ENCODE measurements at regions not wholly inside any gene's neighbourhood (a gene's known extent, or its start where the extent isn't known, plus 50 kb on each side); places are given as distances from the start of the nearest gene placed in this dataset.

DNA sequence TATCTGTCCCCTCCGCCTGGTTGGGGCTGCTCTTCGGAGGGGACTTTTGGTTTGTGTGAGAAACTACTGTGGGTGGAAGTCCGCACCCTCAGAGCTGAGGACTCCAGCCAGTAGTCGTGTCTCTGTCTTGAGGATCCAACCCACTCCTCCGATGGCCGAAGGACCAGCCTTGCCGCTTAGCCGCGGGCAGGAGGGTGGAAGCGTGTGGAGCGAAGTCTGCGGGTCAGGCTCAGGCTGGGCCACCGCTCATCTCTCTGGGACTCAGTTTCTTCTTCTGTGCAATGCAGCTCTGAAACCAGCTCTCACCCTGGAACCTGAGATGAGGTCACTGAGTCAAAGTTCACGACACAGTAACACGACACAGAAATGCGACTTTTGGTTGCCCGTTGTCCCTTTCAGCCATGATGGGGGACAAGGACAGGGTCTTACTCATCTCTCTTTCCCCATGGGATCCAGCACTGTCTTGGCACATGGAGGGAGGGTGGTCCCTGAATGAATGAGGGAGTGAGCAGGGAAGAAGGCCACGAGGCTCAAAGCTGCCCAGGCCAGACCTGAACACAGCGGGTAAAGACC is 133.3 kb upstream of the PODXL start:
- peaks cover 7% of the 10 kb centered on the region; the same call in 1 of the 2 replicates for H3K27me3 ChIP-seq (ENCODE audit: insufficient read depth, low read length)
- H3K9ac ChIP-seq (ENCODE audit: low read length): no peak overlapping the region
- TF ChIP-seq EZH2 (IDR thresholded peaks at IDR 0.05; ENCODE audit: borderline replicate concordance, low read length): no peak
- TF ChIP-seq, protein P1, sequence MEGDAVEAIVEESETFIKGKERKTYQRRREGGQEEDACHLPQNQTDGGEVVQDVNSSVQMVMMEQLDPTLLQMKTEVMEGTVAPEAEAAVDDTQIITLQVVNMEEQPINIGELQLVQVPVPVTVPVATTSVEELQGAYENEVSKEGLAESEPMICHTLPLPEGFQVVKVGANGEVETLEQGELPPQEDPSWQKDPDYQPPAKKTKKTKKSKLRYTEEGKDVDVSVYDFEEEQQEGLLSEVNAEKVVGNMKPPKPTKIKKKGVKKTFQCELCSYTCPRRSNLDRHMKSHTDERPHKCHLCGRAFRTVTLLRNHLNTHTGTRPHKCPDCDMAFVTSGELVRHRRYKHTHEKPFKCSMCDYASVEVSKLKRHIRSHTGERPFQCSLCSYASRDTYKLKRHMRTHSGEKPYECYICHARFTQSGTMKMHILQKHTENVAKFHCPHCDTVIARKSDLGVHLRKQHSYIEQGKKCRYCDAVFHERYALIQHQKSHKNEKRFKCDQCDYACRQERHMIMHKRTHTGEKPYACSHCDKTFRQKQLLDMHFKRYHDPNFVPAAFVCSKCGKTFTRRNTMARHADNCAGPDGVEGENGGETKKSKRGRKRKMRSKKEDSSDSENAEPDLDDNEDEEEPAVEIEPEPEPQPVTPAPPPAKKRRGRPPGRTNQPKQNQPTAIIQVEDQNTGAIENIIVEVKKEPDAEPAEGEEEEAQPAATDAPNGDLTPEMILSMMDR (IDR thresholded peaks at IDR 0.05; ENCODE audit: low read length): no peak
- H4K20me1 ChIP-seq (ENCODE audit: insufficient read depth, low read length): no peaks in the 10 kb centered on the region
- H3K9me2 ChIP-seq (ENCODE audit: low read depth, low read length): no peaks in the 10 kb centered on the region
- no peak overlapping the region for H3K27ac ChIP-seq (ENCODE audit: low read depth, low read length, poor library complexity, severe bottlenecking)
- H3K9me3 ChIP-seq (ENCODE audit: low read length): no peaks in the 10 kb centered on the region
- no peaks in the 10 kb centered on the region for H3K36me3 ChIP-seq (ENCODE audit: insufficient read depth, low read length)
- no peaks in the 10 kb centered on the region for H3K79me2 ChIP-seq (ENCODE audit: insufficient read depth, low read length)
- H3K4me1 ChIP-seq (ENCODE audit: insufficient read depth, low read length, severe bottlenecking): no peaks in the 10 kb centered on the region
- no peak overlapping the region for H2AFZ ChIP-seq (ENCODE audit: low read length)
- H3K4me2 ChIP-seq (ENCODE audit: low read length): no peak overlapping the region
- no peaks in the 10 kb centered on the region for H3F3A ChIP-seq (ENCODE audit: insufficient read depth, low read length)
- no peak overlapping the region for H3K4me3 ChIP-seq (ENCODE audit: low read depth, low read length, poor library complexity, severe bottlenecking)

DNA sequence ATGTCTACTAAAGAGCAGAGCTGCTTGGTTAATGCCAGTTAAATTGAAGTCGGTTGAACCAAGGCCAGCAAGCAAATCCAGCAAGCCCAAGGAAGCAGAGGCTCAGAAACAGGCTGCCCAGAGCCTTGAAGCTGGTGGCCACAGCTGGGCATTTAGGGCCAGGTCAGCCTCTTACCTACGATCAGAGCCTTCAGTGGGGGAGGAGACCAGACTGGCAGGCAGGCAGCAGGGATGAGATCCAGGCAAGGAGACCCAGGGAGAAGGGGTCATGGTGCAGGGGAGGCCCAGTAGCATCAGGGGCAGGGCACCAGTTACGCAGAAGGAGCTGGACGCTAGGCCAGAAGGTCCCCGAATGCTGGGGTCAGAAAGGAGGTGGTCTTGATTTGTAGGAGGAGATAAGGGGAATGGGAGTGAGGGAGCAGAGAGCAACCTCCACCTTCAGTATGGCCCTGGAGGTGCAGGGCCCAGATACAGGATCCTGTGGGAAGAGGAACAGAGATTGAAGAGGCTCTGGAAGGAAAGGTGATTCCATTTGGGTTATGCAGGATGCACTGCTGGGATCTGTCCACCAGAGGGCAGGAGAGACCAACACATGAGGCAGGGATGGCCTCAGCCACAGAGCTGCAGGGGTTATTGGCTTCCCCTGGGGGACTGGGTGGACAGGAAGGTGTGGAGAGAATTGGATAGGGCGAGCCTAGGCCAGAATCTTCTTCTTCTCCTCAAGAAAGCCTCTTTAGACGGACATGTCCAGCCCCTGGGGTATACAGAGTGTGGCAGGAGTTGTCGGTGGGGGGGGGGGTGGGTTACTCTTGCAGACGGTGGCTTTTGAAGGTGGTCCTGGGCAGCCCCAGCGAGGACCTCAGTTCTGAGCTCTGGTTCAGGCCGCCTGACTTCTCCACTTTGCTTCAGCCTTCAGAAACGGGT is 132.6 kb upstream of the PODXL start:
- H3F3A ChIP-seq (ENCODE audit: insufficient read depth, low read length): no peaks in the 10 kb centered on the region
- H3K9me2 ChIP-seq (ENCODE audit: low read depth, low read length): no peaks in the 10 kb centered on the region
- no peak overlapping the region for H3K9ac ChIP-seq (ENCODE audit: low read length)
- H3K27ac ChIP-seq (ENCODE audit: low read depth, low read length, poor library complexity, severe bottlenecking): no peak overlapping the region
- H3K27me3 ChIP-seq (ENCODE audit: insufficient read depth, low read length): peaks cover 7% of the 10 kb centered on the region; the same call in 1 of the 2 replicates
- H3K36me3 ChIP-seq (ENCODE audit: insufficient read depth, low read length): no peaks in the 10 kb centered on the region
- no peak overlapping the region for H2AFZ ChIP-seq (ENCODE audit: low read length)
- no peak overlapping the region for H3K4me2 ChIP-seq (ENCODE audit: low read length)
- TF ChIP-seq EZH2 (IDR thresholded peaks at IDR 0.05; ENCODE audit: borderline replicate concordance, low read length): no peak
- TF ChIP-seq, protein P1 (IDR thresholded peaks at IDR 0.05; ENCODE audit: low read length): peak; percentile 98
- no peaks in the 10 kb centered on the region for H3K4me1 ChIP-seq (ENCODE audit: insufficient read depth, low read length, severe bottlenecking)
- no peaks in the 10 kb centered on the region for H3K79me2 ChIP-seq (ENCODE audit: insufficient read depth, low read length)
- H4K20me1 ChIP-seq (ENCODE audit: insufficient read depth, low read length): no peaks in the 10 kb centered on the region
- no peak overlapping the region for H3K4me3 ChIP-seq (ENCODE audit: low read depth, low read length, poor library complexity, severe bottlenecking)
- no peaks in the 10 kb centered on the region for H3K9me3 ChIP-seq (ENCODE audit: low read length)

DNA sequence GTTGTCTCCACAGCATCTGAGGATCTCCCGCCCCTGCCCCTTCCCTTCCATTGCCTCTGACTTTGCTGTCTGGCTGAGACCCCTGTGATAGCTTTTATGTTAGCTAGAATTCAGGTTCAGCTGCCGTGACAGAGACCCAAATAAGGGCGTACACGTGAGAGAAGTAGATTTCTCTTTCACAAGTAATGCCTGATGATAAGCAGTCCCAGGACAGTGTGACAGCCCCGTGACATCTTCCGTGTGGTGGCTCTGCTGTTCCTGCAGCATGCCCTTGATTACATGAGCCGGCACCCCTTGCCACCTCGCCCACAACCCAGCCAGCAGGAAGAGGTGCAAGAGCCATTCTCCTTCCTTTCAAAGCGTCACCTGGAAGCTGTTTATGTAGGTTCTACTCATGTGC is 130.9 kb upstream of the PODXL start:
- H3K79me2 ChIP-seq (ENCODE audit: insufficient read depth, low read length): no peaks in the 10 kb centered on the region
- TF ChIP-seq EZH2 (IDR thresholded peaks at IDR 0.05; ENCODE audit: borderline replicate concordance, low read length): no peak
- no peak overlapping the region for H3K9ac ChIP-seq (ENCODE audit: low read length)
- no peak overlapping the region for H3K4me3 ChIP-seq (ENCODE audit: low read depth, low read length, poor library complexity, severe bottlenecking)
- no peaks in the 10 kb centered on the region for H3K4me1 ChIP-seq (ENCODE audit: insufficient read depth, low read length, severe bottlenecking)
- H3F3A ChIP-seq (ENCODE audit: insufficient read depth, low read length): no peaks in the 10 kb centered on the region
- H3K9me2 ChIP-seq (ENCODE audit: low read depth, low read length): no peaks in the 10 kb centered on the region
- H3K27ac ChIP-seq (ENCODE audit: low read depth, low read length, poor library complexity, severe bottlenecking): no peak overlapping the region
- H4K20me1 ChIP-seq (ENCODE audit: insufficient read depth, low read length): no peaks in the 10 kb centered on the region
- H3K9me3 ChIP-seq (ENCODE audit: low read length): no peaks in the 10 kb centered on the region
- peaks cover 7% of the 10 kb centered on the region; the same call in 1 of the 2 replicates for H3K27me3 ChIP-seq (ENCODE audit: insufficient read depth, low read length)
- no peak overlapping the region for H3K4me2 ChIP-seq (ENCODE audit: low read length)
- no peaks in the 10 kb centered on the region for H3K36me3 ChIP-seq (ENCODE audit: insufficient read depth, low read length)
- H2AFZ ChIP-seq (ENCODE audit: low read length): no peak overlapping the region
